HEK293T (cell line): ENCODE measurements at regions not wholly inside any gene's neighbourhood (a gene's known extent, or its start where the extent isn't known, plus 50 kb on each side); places are given as distances from the start of the nearest gene placed in this dataset.

ENCODE experiments used
- FOXM1 ChIP-seq: fragments of 450-650 bp; IDR thresholded peaks from 2 replicates; pipeline ENCODE4 v1.6.1; 2017; ENCODE audit warnings: mild to moderate bottlenecking, borderline replicate concordance
- L3MBTL2 ChIP-seq: fragments of 450-650 bp; conservative IDR thresholded peaks from 2 replicates; pipeline ENCODE4 v1.6.1; 2016; ENCODE audit warnings: mild to moderate bottlenecking
- SP1 ChIP-seq: fragments of 450-650 bp; IDR thresholded peaks from 2 replicates; pipeline ENCODE4 v1.6.1; 2017
- TARDBP ChIP-seq: fragments of 450-650 bp; IDR thresholded peaks from 2 replicates; pipeline ENCODE4 v1.6.1; 2016

GRCh38 chr1:115219927-115220326 lies 118.1 kb downstream of the NGF start:
- no peak for TF ChIP-seq TARDBP
- no peak for TF ChIP-seq FOXM1
- no peak for TF ChIP-seq L3MBTL2
- no peak for TF ChIP-seq SP1
